SK-N-SH treated with all-trans-retinoic acid at 6 μM for 48 hours (cell line): ENCODE measurements at regions not wholly inside any gene's neighbourhood (a gene's known extent, or its start where the extent isn't known, plus 50 kb on each side); places are given as distances from the start of the nearest gene placed in this dataset.

Experiments
- ATAC-seq: fragments of 200-7000 bp; cut with Tn5 transposase; 3 replicates; pipeline ENCODE4 v1.9.1; 2020; ENCODE audit warnings: mild to moderate bottlenecking, moderate library complexity
- ARNTL ChIP-seq: fragments of 450-650 bp; formaldehyde crosslinking; IDR thresholded peaks from 2 replicates; pipeline ENCODE4 v1.5.0; 2020; ENCODE audit warnings: low read depth, mild to moderate bottlenecking, moderate library complexity, borderline replicate concordance
- BACH2 ChIP-seq: fragments of 250-450 bp; sonication (Bioruptor Pico); IDR thresholded peaks from 2 replicates; pipeline ENCODE4 v1.9.0; 2021; ENCODE audit warnings: mild to moderate bottlenecking, borderline replicate concordance
- CREB5 ChIP-seq: fragments of 250-450 bp; sonication (Bioruptor Pico); IDR thresholded peaks from 2 replicates; pipeline ENCODE4 v1.5.1; 2020; ENCODE audit warnings: low read depth, mild to moderate bottlenecking, moderate library complexity
- CSDC2 ChIP-seq: fragments of 250-450 bp; sonication (Bioruptor Pico); IDR thresholded peaks from 2 replicates; pipeline ENCODE4 v1.5.0; 2020; ENCODE audit warnings: mild to moderate bottlenecking, moderate library complexity
- CSRNP3 ChIP-seq: fragments of 250-450 bp; sonication (Bioruptor Pico); IDR thresholded peaks from 2 replicates; pipeline ENCODE4 v1.5.1; 2021; ENCODE audit warnings: mild to moderate bottlenecking, moderate library complexity
- ESRRG ChIP-seq: fragments of 250-450 bp; sonication (Bioruptor Pico); IDR thresholded peaks from 2 replicates; pipeline ENCODE4 v1.6.1; 2021; ENCODE audit warnings: mild to moderate bottlenecking
- GLIS3 ChIP-seq: fragments of 250-450 bp; sonication (Bioruptor Pico); IDR thresholded peaks from 2 replicates; pipeline ENCODE4 v1.5.0; 2020; ENCODE audit warnings: mild to moderate bottlenecking, moderate library complexity
- ISL1 ChIP-seq: fragments of 250-450 bp; sonication (Bioruptor Pico); IDR thresholded peaks from 2 replicates; pipeline ENCODE4 v2.1.2; 2022; ENCODE audit warnings: mild to moderate bottlenecking, moderate library complexity
- OSR1 ChIP-seq: fragments of 250-450 bp; sonication (Bioruptor Pico); IDR thresholded peaks from 2 replicates; pipeline ENCODE4 v1.8.0; 2022; ENCODE audit warnings: moderate library complexity, mild to moderate bottlenecking, inconsistent platforms
- POU6F1 ChIP-seq: fragments of 250-450 bp; sonication (Bioruptor Pico); IDR thresholded peaks from 2 replicates; pipeline ENCODE4 v1.8.0; 2021; ENCODE audit warnings: low read depth, mild to moderate bottlenecking, moderate library complexity, borderline replicate concordance
- PPARA ChIP-seq: fragments of 250-450 bp; sonication (Bioruptor Pico); IDR thresholded peaks from 2 replicates; pipeline ENCODE4 v1.5.0; 2020; ENCODE audit warnings: mild to moderate bottlenecking, borderline replicate concordance
- RARB ChIP-seq: fragments of 250-450 bp; sonication (Bioruptor Pico); IDR thresholded peaks from 2 replicates; pipeline ENCODE4 v1.8.0; 2021; ENCODE audit warnings: mild to moderate bottlenecking, moderate library complexity
- SNAI2 ChIP-seq: fragments of 250-450 bp; sonication (Bioruptor Pico); IDR thresholded peaks from 2 replicates; pipeline ENCODE4 v1.5.0; 2020; ENCODE audit warnings: mild to moderate bottlenecking, moderate library complexity
- TCF4 ChIP-seq: fragments of 250-450 bp; sonication (Bioruptor Pico); IDR thresholded peaks from 2 replicates; pipeline ENCODE4 v1.8.0; 2021; ENCODE audit warnings: mild to moderate bottlenecking, moderate library complexity, borderline replicate concordance
- TOX ChIP-seq: fragments of 250-450 bp; sonication (Bioruptor Pico); IDR thresholded peaks from 2 replicates; pipeline ENCODE4 v1.8.0; 2021; ENCODE audit warnings: mild to moderate bottlenecking, moderate library complexity, borderline replicate concordance
- ZC3H10 ChIP-seq: fragments of 250-450 bp; sonication (Bioruptor Pico); IDR thresholded peaks from 2 replicates; pipeline ENCODE4 v1.5.1; 2021; ENCODE audit warnings: mild to moderate bottlenecking, moderate library complexity
- ZFP3 ChIP-seq: fragments of 250-450 bp; sonication (Bioruptor Pico); IDR thresholded peaks from 2 replicates; pipeline ENCODE4 v1.5.0; 2020; ENCODE audit warnings: mild to moderate bottlenecking, moderate library complexity
- ZFP30 ChIP-seq: fragments of 450-650 bp; formaldehyde crosslinking; IDR thresholded peaks from 2 replicates; pipeline ENCODE4 v1.5.0; 2022; ENCODE audit warnings: mild to moderate bottlenecking, moderate library complexity
- ZNF565 ChIP-seq: fragments of 450-650 bp; formaldehyde crosslinking; conservative IDR thresholded peaks from 2 replicates; pipeline ENCODE4 v1.5.0; 2020; ENCODE audit warnings: low read depth, mild to moderate bottlenecking, moderate library complexity
- ZNF70 ChIP-seq: fragments of 450-650 bp; formaldehyde crosslinking; IDR thresholded peaks from 2 replicates; pipeline ENCODE4 v1.5.0; 2020; ENCODE audit warnings: mild to moderate bottlenecking, moderate library complexity
- ZNF8 ChIP-seq: fragments of 450-650 bp; formaldehyde crosslinking; IDR thresholded peaks from 2 replicates; pipeline ENCODE4 v1.5.0; 2020; ENCODE audit warnings: mild to moderate bottlenecking, moderate library complexity
- TF ChIP-seq, protein P1 (sequence below): fragments of 250-450 bp; sonication (Bioruptor Pico); IDR thresholded peaks from 2 replicates; pipeline ENCODE4 v1.5.0; 2020; ENCODE audit warnings: mild to moderate bottlenecking, moderate library complexity
- TF ChIP-seq, protein P2 (sequence below): fragments of 250-450 bp; sonication (Bioruptor Pico); IDR thresholded peaks from 2 replicates; pipeline ENCODE4 v1.8.0; 2020; ENCODE audit warnings: mild to moderate bottlenecking, moderate library complexity, borderline replicate concordance

DNA sequence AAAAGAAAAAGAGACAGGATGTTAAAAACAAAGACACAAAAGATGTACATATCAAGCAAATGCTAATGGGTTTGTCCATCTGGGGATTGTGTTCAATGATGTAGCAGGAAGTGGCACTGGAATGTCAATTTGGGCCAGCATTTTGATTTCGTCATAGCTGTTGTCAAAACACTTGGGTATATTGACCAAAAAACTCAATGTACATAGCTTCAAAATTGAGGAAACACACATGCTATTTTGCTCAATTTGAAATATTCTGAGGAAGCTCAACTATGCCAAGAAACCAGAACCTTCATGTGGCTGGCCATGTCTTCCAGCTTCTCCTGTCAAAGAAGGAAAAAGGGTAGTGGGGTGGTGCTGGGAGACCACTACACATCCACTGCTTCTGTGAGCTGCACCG, 212.7 kb upstream of the GHITM start:
- no peak for ATAC-seq
- TF ChIP-seq ZC3H10 (CRISPR knock-in tag) (no peak), BACH2 (CRISPR knock-in tag) (no peak), ZNF8 (no peak), TOX (CRISPR knock-in tag) (no peak), ZFP30 (CRISPR knock-in tag) (no peak), PPARA (CRISPR knock-in tag) (no peak), CSRNP3 (CRISPR knock-in tag) (no peak), RARB (no peak), ZNF565 (CRISPR knock-in tag) (no peak), CSDC2 (CRISPR knock-in tag) (no peak), POU6F1 (CRISPR knock-in tag) (no peak), OSR1 (CRISPR knock-in tag) (no peak), GLIS3 (CRISPR knock-in tag) (no peak), ZFP3 (CRISPR knock-in tag) (no peak), ZNF70 (no peak), ARNTL (CRISPR knock-in tag) (no peak)
- TF ChIP-seq, protein P1, sequence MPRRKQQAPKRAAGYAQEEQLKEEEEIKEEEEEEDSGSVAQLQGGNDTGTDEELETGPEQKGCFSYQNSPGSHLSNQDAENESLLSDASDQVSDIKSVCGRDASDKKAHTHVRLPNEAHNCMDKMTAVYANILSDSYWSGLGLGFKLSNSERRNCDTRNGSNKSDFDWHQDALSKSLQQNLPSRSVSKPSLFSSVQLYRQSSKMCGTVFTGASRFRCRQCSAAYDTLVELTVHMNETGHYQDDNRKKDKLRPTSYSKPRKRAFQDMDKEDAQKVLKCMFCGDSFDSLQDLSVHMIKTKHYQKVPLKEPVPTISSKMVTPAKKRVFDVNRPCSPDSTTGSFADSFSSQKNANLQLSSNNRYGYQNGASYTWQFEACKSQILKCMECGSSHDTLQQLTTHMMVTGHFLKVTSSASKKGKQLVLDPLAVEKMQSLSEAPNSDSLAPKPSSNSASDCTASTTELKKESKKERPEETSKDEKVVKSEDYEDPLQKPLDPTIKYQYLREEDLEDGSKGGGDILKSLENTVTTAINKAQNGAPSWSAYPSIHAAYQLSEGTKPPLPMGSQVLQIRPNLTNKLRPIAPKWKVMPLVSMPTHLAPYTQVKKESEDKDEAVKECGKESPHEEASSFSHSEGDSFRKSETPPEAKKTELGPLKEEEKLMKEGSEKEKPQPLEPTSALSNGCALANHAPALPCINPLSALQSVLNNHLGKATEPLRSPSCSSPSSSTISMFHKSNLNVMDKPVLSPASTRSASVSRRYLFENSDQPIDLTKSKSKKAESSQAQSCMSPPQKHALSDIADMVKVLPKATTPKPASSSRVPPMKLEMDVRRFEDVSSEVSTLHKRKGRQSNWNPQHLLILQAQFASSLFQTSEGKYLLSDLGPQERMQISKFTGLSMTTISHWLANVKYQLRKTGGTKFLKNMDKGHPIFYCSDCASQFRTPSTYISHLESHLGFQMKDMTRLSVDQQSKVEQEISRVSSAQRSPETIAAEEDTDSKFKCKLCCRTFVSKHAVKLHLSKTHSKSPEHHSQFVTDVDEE = no peak
- TF ChIP-seq, protein P2, sequence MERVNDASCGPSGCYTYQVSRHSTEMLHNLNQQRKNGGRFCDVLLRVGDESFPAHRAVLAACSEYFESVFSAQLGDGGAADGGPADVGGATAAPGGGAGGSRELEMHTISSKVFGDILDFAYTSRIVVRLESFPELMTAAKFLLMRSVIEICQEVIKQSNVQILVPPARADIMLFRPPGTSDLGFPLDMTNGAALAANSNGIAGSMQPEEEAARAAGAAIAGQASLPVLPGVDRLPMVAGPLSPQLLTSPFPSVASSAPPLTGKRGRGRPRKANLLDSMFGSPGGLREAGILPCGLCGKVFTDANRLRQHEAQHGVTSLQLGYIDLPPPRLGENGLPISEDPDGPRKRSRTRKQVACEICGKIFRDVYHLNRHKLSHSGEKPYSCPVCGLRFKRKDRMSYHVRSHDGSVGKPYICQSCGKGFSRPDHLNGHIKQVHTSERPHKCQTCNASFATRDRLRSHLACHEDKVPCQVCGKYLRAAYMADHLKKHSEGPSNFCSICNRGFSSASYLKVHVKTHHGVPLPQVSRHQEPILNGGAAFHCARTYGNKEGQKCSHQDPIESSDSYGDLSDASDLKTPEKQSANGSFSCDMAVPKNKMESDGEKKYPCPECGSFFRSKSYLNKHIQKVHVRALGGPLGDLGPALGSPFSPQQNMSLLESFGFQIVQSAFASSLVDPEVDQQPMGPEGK (CRISPR knock-in tag) = no peak

DNA sequence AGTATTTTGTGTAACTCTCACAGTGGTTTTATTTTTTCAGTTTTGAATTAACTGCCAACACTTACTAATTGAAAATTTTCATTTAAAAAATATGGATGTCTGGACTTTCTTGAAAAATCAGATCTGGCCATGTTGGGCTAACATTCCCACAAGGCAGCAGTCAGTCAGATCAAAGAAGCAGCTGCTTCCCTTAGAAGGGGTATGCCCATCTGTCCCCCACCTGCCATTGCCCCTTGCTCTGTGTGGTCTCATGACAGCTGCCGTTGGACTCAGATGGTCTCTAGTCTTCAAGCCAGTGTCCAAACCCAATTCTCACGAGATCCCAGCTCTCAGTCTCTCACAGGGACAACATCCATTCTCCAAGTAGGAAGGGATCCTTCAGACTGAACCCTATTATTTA, 212.1 kb upstream of the GHITM start:
- no peak for ATAC-seq
- TF ChIP-seq ZFP3 (CRISPR knock-in tag) (no peak), ZNF8 (no peak), SNAI2 (CRISPR knock-in tag) (no peak), ZNF565 (CRISPR knock-in tag) (no peak)
- TF ChIP-seq, all 23 proteins: peak for 0

DNA sequence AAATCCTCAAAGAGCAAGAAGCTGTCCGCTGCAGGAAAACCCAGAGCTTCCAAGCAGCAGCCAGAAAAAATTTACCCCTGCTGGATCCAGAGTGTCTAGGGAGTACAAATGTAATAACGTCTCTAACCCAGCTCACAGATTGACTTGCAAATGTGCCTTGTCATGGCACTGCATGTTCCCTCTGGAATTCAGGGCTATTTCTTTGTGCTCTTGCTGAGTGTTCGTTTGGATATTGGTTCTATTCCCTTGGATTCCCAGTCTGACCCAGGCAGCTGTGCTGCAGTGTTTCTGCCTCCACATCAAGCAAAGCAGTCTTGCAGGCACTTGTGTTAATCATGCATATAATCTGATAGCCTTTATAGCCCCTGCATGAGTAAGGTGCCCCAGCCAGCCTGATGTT, 209.9 kb upstream of the GHITM start:
- ATAC-seq = no peak
- TF ChIP-seq TCF4 (CRISPR knock-in tag) (no peak), SNAI2 (CRISPR knock-in tag) (no peak), ZC3H10 (CRISPR knock-in tag) (no peak), ESRRG (CRISPR knock-in tag) (no peak), PPARA (CRISPR knock-in tag) (no peak), CSRNP3 (CRISPR knock-in tag) (no peak), GLIS3 (CRISPR knock-in tag) (no peak), ZNF565 (CRISPR knock-in tag) (no peak), ZNF70 (no peak), ISL1 (CRISPR knock-in tag) (no peak), ZFP30 (CRISPR knock-in tag) (no peak), CSDC2 (CRISPR knock-in tag) (no peak), RARB (no peak), CREB5 (CRISPR knock-in tag) (no peak)
